A673 (cell line): ENCODE measurements at regions not wholly inside any gene's neighbourhood (a gene's known extent, or its start where the extent isn't known, plus 50 kb on each side); places are given as distances from the start of the nearest gene placed in this dataset.
A peak's percentile ranks its signal among the peaks of the same experiment; 100 is the strongest.

Experiments used
- BruUV-seq: library from RNA; stranded (reverse); fragments of 400-500 nt; replicated peaks from 2 replicates; lab custom pipeline; 2021; lab: Mats Ljungman, UMichigan
- CTCF ChIA-PET: fragments of 300-600 bp; sonication (Branson Sonifier 250); formaldehyde crosslinking; loops from one replicate; lab custom pipeline; 2022; ENCODE audit warnings: antibody characterized with exemption; lab: Charles Lee
- POLR2A ChIA-PET: fragments of 300-600 bp; sonication (Branson Sonifier 250); formaldehyde crosslinking; loops from one replicate; lab custom pipeline; 2022; ENCODE audit warnings: antibody characterized with exemption; ENCODE audit not compliant: low non-redundant PET; lab: Charles Lee
- DNase-seq: peaks from one replicate; pipeline ENCODE4 v3.0.0-alpha.2; 2015; ENCODE audit warnings: low spot score
- H3K27ac ChIP-seq: fragments of 200-600 bp; sonication (generic); 2 replicates; pipeline ENCODE4 v1.5.1; 2016; ENCODE audit warnings: mixed run types, low read depth, mild to moderate bottlenecking, mixed read lengths, antibody characterized with exemption, low read length; ENCODE audit not compliant: poor library complexity, severe bottlenecking
- H3K27me3 ChIP-seq: fragments of 200-600 bp; sonication (generic); replicated peaks from 2 replicates; pipeline ENCODE4 v1.6.1; 2017; ENCODE audit warnings: mixed run types, low read depth, mild to moderate bottlenecking, mixed read lengths, antibody characterized with exemption, low read length; ENCODE audit not compliant: insufficient read depth, poor library complexity
- H3K36me3 ChIP-seq: fragments of 200-600 bp; sonication (generic); 2 replicates; pipeline ENCODE4 v1.6.1; 2016; ENCODE audit warnings: mixed run types, mild to moderate bottlenecking, mixed read lengths, antibody characterized with exemption, low read length; ENCODE audit not compliant: insufficient read depth, poor library complexity, severe bottlenecking
- H3K4me1 ChIP-seq: fragments of 200-600 bp; sonication (generic); 2 replicates; pipeline ENCODE4 v1.6.1; 2017; ENCODE audit warnings: mixed run types, mild to moderate bottlenecking, mixed read lengths, antibody characterized with exemption, low read length; ENCODE audit not compliant: insufficient read depth, poor library complexity, severe bottlenecking
- H3K4me3 ChIP-seq: fragments of 200-600 bp; sonication (generic); 2 replicates; pipeline ENCODE4 v1.5.1; 2016; ENCODE audit warnings: low read depth, mixed run types, mild to moderate bottlenecking, mixed read lengths, low read length; ENCODE audit not compliant: poor library complexity, severe bottlenecking
- H3K9me3 ChIP-seq: fragments of 200-600 bp; sonication (generic); 2 replicates; pipeline ENCODE4 v1.6.1; 2016; ENCODE audit warnings: mixed run types, low read depth, mild to moderate bottlenecking, mixed read lengths, antibody characterized with exemption, low read length; ENCODE audit not compliant: poor library complexity, severe bottlenecking
- EZH2 ChIP-seq: fragments of 200-600 bp; sonication (generic); IDR thresholded peaks from 2 replicates; pipeline ENCODE4 v1.6.1; 2017; ENCODE audit warnings: borderline replicate concordance, low read depth, mild to moderate bottlenecking, mixed read lengths, antibody characterized with exemption, low read length; ENCODE audit not compliant: poor library complexity, severe bottlenecking
- intact Hi-C: fragments of 100-400 bp; cut with micrococcal nuclease; formaldehyde crosslinking; loops from one replicate; pipeline ENCODE4 v1.10.0; 2022; ENCODE audit not compliant: unreplicated experiment
- TF ChIP-seq, protein P1 (sequence below): fragments of 300-800, 200-600 bp; sonication (generic); conservative IDR thresholded peaks from 2 replicates; pipeline ENCODE4 v1.5.1; 2017; ENCODE audit warnings: low read depth, mild to moderate bottlenecking, antibody characterized with exemption, low read length, moderate library complexity, mixed read lengths

DNA sequence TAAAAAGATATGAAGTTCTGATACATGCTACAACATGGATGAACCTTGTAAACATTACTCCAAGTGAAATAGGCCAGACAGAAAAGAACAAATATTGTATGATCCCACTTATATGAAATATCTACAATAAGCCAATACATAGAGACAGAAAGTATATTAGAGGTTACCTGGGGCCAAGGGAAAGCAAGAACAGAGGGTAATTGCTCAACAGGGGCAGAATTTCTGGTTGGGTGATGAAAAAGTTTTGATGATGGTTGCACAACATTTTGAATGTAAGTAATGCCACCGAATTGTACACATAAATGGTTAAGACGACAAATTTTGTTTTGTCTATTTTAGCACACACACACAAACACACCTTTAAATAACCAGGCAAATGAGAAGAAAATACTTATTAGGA, 268.4 kb downstream of the FOXO1 start:
- DNase-seq: no peak
- no peaks in the 10 kb centered on the region for H3K4me1 ChIP-seq
- intact Hi-C loops: no loop called here
- no peak overlapping the region for H3K4me3 ChIP-seq
- TF ChIP-seq EZH2: no peak
- TF ChIP-seq, protein P1, sequence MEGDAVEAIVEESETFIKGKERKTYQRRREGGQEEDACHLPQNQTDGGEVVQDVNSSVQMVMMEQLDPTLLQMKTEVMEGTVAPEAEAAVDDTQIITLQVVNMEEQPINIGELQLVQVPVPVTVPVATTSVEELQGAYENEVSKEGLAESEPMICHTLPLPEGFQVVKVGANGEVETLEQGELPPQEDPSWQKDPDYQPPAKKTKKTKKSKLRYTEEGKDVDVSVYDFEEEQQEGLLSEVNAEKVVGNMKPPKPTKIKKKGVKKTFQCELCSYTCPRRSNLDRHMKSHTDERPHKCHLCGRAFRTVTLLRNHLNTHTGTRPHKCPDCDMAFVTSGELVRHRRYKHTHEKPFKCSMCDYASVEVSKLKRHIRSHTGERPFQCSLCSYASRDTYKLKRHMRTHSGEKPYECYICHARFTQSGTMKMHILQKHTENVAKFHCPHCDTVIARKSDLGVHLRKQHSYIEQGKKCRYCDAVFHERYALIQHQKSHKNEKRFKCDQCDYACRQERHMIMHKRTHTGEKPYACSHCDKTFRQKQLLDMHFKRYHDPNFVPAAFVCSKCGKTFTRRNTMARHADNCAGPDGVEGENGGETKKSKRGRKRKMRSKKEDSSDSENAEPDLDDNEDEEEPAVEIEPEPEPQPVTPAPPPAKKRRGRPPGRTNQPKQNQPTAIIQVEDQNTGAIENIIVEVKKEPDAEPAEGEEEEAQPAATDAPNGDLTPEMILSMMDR: no peak
- no TSS peak for BruUV-seq
- H3K9me3 ChIP-seq: no peaks in the 10 kb centered on the region
- ChIA-PET CTCF (no interaction called here), POLR2A (no interaction called here)
- no peaks in the 10 kb centered on the region for H3K36me3 ChIP-seq
- no peak overlapping the region for H3K27ac ChIP-seq
- no peaks in the 10 kb centered on the region for H3K27me3 ChIP-seq

DNA sequence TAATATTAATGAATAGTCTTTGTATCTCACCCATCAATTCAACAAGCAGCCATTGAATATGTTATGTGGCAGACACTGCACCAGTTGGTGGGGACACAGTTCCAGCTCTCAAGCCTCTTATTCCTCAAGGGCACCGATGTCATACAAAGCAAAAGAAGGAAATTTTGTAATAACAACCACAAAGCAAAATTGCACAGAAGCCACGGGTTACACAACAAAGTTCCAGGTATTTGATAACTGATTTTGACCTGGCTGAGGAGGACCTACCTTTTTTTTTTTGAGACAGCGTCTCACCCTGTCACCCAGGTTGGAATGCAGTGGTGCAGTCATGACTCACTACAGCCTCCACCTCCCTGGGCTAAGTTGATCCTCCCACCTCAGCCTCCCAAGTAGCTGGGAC, 266.7 kb downstream of the FOXO1 start:
- no peaks in the 10 kb centered on the region for H3K27me3 ChIP-seq
- ChIA-PET POLR2A (no interaction called here), CTCF (no interaction called here)
- no peak overlapping the region for H3K27ac ChIP-seq
- BruUV-seq: no TSS peak
- no peak overlapping the region for H3K4me3 ChIP-seq
- H3K9me3 ChIP-seq: no peaks in the 10 kb centered on the region
- DNase-seq: no peak
- TF ChIP-seq EZH2: no peak
- TF ChIP-seq, protein P1: no peak
- intact Hi-C loops: no loop called here
- no peaks in the 10 kb centered on the region for H3K4me1 ChIP-seq
- no peaks in the 10 kb centered on the region for H3K36me3 ChIP-seq

DNA sequence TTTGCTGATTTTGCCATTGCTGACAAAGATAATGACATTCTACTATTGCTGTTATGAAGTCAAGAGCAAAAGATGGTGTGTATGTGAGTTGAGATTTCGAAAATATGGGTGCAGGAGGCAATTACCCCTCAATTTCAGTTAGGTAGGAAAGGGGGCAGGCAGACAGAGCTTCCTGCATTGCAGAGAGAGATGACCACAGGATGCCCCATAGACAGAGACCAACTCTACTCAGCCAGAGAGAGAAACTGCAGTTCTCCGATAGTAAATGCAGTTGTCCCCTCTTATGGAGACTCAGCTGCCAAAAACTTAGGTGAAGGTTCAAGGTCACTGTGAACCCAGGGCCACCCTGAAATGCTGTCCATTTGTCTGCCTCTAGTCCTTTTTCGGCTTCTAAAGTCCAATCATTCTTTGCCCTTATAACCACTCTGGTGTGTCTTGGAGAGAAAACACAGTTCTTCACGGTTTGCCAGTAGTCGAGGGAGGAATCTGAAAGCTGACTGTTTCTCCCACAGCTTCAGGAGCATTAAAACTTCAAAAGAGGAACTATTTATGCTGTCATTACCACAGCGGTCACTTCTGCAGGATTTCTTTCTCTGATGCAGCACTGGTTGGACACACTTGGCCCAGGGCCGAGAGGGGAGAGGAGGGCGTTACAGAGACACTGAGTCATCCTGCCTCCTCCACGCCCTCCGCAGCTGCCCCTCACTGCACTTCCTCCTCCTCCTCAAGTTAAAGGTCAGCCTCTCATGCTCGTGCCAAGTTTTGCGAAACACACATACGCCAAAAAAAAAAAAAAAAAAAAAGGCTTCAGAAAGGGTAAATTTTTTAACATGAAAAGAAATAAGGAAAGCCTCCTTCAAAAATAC, 264.3 kb downstream of the FOXO1 start:
- BruUV-seq: no TSS peak
- Histone ChIP-seq H3K27ac (no peak overlapping the region), H3K4me1 (no peaks in the 10 kb centered on the region), H3K36me3 (no peaks in the 10 kb centered on the region), H3K9me3 (no peaks in the 10 kb centered on the region), H3K4me3 (no peak overlapping the region), H3K27me3 (no peaks in the 10 kb centered on the region)
- ChIA-PET CTCF (no interaction called here), POLR2A (no interaction called here)
- peak; percentile 46 for DNase-seq
- intact Hi-C loops: no loop called here
- no peak for TF ChIP-seq EZH2
